DMS79 treated with DMSO at 0.1 percent for 48 hours (cell line): ENCODE measurements at regions not wholly inside any gene's neighbourhood (a gene's known extent, or its start where the extent isn't known, plus 50 kb on each side); places are given as distances from the start of the nearest gene placed in this dataset.
A peak's percentile ranks its signal among the peaks of the same experiment; 100 is the strongest.

Experiments used
- DNase-seq: peaks from one replicate; lab custom pipeline; 2025; lab: John Stamatoyannopoulos, UW

DNA sequence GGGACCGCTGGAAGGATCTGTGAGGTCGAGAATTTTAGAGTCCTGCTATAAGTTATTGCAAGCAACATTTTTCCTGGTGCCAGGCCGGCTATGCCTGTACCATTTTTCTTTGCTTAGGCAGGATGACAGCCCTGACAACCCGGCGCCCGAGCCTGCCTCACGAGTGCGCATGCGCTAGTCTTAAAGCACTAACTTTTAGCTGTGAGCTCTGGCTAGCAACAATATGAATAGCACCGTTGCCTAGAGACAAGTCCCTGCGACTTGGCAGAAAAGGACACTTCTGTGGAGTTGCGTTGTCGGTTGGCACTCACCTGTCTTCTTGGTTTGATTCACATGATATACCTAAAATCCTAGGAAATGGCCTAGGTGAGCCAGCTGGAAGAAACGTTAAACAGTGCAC lies 663.4 kb upstream of the TSPY4 start:
- no peak for DNase-seq

DNA sequence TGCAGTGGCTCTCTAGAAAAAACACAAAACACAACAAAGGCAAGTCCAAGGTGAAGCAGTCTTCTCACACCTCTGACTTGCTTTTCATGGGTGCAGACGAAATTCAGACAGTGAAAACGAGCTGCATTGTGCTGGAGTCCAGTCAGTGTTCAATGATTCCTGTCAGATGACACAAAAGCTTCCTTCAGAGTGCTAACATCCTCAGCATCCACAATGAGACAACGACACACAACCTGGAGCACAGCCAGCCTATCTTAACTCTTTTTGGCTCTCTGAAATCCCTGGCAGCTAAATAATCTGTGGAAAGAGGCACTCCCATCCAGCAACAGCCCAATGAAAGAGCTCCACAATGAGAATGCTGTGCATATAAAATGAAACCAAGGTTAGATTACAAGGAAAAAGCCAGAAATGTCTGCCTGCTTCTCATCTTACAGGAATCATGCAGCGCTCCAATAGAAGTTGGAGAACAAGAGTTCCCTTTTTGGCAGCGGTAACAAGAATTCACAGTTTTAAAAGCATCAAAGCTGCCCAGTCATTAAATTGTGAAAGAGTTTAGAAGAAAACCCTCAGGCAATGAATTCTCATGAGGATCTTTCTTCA lies 659.8 kb upstream of the TSPY4 start:
- no peak for DNase-seq

DNA sequence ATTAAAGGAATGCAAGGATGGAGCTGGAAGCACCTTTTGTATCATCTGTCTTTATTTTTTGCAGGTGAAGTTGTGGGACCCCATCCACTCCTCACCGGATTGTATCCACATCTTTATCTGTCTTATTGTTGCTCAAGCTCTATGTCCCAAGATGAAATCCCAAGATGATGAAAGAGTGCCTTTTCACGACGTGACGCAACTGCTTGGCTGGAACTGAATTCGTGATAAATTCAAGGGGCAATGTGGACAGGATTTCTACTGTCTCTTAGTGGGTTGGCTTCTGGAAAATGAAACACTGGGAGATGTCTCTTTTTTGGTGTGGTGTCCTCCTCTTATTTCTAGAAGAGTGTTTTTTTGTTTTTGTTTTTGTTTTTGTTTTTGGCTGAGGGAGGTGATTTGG lies 650.1 kb upstream of the TSPY4 start:
- no peak for DNase-seq

DNA sequence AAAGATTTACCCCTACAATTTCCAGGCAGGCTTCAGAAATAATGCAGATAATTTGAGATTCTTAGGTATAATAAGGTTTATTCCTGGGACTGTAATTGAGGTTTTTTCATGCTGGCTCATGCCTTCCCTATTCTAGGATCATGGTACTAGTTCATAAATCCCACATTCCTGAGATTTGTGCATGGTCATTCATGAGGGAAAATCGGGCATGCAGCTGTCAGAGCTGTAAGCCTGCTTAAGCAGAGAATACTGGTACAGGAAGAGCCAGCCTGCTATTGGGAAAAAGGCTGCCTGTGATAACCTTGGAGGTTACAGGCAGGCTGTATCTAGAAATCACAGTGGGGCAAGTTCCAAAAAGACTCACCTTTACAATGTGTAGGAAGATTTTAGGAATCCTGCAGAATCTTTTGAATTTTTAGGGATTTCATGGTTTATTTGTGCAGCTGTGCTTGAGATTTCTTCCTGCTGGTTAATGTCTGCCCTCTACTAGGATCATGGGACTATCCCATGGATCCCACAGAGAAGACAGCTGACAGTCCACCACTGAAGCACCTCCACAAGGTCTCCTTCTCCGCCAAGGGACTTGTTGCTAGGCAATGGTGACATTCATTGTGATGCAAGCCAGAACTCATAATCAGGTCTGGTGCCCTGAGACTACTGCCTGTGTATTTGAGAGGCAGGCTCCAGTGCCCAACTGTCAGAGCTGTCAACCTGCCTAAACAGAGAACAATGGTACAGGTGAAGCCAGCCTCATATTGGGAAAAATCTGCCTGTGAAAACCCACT lies 646.2 kb upstream of the TSPY4 start:
- no peak for DNase-seq

DNA sequence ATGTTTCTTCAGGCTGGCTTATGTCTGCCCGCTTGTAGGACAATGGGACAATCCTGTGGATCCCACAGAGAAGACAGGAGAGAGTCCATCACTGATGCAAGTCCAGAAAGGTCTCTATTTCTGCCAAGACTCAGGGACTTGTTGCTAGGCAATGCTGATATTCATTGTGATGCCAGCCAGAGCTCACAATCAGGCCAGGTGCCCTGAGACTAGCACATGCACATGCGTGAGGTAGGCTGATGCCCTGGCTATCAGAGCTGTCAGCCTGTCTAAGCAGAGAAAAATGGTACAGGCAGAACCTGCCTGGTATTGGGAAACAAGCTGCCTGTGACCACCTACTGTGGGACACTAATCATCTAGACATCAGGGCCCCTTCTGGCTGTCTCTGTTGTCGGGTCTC lies 638.7 kb upstream of the TSPY4 start:
- no peak for DNase-seq

DNA sequence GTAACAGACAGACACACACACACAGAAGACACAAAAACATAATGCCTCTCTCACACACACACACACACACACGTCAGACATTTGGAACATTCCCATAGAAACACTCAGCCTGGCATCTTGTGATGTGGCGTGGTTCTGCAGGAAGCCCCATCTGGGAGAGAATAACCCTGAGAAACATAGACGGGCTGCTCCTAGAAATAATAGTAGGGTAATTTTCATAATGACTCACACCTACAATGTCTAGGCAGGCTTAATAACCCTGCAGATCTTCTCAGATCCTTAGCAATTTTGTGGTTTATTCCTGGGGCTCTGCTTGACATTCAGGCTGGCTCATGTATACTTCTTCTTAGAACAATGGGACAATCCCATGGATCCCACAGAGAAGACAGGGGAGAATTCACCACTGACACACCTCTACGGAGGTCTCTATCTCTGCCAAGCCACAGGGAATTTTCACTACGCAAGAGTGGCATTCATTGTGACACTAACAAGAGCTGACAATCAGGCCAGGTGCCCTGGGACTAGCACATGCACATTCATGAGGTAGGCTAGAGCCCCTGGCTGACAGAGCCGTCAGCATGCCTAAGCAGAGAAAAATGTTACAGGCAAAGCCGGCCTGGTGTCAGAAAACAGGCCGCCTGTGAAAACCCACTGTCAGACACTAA lies 631.5 kb upstream of the TSPY4 start:
- DNase-seq, result no peak

DNA sequence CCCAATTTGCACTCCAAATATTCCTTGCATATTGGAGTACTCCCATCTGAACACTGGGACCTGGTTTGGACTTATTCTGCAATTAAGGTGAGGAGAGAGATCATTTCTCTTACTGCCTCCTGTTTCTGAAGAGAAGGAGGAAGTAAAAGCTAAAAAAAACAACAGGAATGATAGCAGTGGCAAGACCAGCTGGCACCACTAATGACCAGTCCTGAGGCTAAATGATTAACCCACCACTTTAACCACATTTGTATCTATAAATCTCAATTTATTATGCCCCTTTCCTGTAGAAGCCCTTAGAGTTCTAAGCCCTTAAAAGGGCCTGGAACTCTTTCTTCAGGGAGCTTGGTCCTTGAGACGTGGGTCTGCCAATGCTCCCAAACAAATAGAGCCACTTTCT lies 625.0 kb upstream of the TSPY4 start:
- DNase-seq, result no peak

DNA sequence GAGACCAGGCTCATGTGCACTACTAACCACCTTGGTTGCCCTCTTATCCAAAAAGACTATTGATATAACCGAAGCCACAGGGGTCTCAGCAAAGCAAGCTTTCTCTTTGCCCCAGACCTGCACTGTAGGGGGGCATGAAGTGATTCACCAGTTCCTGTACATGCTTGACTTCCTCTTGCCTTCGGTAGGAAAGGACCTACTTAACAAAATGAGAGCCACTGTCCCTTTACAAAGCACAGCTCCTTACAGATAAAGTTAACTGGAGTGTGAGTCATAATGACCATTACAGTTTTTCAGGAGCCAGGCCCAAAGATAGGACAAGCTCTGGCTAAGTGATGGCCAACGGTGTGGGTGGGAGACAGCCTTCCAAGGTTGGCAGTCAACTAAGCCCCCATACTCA lies 622.0 kb upstream of the TSPY4 start:
- no peak for DNase-seq

DNA sequence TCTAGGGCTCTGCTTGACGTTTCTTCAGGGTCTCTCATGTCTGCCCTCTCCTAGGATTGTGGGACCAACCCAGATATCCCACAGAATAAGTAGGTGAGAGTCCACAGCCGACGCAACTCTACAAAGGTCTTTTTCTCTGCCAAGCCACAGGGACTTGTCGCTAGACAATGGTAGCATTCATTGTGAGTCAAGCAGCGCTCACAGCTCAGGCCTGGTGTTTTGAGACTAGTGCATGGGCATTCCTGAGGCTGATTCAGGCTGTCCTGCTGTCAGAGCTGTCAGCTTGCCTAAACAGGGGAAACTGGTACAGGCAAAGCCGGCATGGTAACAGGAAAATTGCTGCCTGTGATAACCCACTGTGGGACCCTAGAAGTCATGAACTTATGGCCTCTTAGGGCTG lies 610.6 kb upstream of the TSPY4 start:
- DNase-seq, result no peak

DNA sequence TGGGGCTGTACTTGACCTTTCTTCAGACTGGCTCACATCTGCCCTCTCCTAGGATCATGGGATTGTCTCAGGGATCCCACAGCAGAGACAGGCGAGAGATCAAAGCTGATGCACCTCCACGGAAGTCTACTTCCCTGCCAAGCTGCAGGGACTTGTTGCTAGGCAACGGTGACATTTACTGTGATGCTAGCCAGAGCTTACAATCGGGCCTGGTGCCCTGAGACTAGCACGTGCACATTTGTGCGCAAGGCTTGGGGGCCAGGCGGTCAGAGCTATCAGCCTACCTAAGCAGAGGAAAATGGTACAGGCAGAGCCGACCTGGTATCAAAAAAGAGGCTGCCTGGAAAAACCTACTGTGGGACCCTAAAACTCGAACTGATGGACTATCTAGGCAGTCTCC lies 607.3 kb upstream of the TSPY4 start:
- no peak for DNase-seq

DNA sequence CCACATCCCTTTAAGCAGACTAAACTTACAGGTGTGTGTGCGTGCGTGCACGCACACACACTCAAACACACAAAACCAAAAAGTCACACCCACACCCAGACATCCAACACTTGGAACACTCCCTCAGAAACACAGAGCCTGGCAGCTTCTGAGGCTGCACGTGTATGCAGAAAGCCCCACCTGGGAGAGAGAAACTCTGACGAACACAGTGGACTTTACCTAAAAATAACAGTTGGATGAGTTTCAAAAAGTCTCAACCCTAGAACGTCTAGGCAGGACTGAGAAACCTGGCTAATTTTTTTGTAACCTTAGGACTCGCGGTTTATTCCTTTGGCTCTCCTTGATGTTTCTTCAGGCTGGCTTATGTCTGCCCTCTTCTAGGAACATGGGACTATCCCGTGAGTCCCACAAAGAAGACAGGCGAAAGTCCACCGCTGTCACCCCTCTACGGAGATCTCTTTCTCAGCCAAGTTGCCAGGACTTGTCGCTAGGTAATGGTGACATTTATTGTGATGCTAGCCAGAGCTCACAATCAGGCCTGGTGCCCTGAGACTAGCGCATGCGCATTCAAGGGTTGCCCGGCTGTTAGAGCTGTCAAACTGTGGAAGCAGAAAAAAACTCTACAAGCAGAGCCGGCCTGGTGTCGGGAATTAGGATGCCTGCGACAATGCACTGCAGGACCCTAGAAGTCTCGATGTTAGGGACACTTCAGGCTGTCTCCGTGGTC lies 595.8 kb upstream of the TSPY4 start:
- no peak for DNase-seq

DNA sequence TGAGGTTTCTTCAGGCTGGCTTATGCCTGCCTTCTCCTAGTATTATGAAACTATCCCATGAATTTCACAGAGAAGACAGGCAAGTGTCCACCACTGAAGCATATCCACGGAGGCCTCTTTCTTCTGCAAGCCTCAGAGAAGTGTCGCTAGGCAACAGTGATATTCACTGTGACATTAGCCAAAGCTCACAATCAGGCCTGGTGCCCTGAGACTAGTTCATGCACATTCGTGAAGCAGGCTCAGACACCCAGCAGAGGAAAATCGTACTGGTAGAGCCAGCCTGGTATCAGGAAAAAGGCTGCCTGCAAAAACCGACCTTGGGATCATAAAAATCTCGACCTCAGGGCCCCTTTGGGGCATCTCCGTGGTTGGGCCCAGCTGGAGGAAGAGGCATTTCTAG lies 573.1 kb upstream of the TSPY4 start:
- DNase-seq, result no peak

DNA sequence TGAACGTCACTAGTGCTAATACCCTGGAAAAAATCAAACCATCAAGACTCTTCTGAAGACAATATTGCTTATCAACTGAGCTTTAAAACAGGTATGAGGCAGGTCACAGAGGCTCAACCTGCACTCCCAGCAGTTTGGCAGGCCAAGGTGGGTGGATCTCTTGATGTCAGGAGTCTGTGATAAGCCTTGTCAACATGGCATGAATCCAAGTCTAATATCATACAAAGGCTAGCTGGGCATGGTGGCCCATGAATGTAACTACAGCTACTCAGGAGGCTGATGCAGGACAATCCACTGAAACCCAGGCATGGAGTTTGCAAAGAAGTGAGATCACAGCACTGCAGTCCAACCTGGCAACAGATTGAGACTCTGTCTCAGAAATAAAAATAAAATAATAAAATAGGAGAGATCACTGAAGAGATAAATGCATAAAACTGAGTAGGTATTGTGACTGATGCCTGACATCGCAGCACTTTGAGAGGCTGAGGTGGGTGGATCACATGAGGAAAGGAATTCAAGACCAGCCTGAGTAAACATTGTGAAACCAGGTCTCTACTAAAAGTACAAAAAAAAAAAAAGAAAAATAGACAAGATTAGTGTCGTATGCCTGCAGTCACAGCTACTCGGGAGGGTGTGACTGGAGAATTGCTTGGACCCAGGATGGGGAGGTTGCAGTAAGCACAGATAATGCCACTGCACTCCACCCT lies 555.9 kb upstream of the TSPY4 start:
- no peak for DNase-seq

DNA sequence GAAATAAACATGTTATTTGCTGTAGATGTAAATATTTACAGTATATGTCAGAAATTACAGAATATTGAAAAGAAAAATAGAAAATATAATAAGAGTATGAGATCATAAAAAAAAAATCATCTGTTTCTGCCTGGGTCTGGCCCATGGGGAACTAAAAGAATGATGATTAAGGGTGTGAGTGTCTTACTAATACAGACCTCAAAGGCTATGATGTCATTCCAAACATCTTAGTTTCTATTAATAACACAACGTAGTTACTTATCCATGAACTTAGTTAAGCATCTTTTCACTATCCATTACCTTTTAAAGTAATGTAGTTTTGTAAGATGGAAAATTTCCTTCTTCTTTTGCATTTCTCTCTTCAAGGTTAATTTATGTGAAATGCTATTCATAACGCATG lies 542.7 kb upstream of the TSPY4 start:
- DNase-seq, result no peak

DNA sequence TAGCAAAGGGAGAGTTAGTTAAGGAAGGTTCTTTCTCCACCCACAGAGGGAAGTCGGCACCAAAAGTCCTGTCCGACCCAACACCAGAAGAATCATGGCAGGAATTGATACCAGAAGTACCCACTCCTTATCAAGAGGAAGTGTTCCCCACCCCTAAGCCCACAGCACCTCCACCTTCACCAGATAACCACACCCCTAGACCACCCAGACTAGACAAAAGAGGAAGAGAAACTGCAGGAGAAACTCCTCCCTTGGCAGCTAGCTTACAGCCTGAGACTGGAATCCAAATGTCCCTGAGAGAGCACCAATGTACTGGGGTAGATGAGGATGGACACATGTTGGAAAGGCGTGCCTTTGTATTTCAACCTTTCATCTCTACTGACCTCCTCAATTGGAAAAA lies 532.9 kb upstream of the TSPY4 start:
- no peak for DNase-seq

DNA sequence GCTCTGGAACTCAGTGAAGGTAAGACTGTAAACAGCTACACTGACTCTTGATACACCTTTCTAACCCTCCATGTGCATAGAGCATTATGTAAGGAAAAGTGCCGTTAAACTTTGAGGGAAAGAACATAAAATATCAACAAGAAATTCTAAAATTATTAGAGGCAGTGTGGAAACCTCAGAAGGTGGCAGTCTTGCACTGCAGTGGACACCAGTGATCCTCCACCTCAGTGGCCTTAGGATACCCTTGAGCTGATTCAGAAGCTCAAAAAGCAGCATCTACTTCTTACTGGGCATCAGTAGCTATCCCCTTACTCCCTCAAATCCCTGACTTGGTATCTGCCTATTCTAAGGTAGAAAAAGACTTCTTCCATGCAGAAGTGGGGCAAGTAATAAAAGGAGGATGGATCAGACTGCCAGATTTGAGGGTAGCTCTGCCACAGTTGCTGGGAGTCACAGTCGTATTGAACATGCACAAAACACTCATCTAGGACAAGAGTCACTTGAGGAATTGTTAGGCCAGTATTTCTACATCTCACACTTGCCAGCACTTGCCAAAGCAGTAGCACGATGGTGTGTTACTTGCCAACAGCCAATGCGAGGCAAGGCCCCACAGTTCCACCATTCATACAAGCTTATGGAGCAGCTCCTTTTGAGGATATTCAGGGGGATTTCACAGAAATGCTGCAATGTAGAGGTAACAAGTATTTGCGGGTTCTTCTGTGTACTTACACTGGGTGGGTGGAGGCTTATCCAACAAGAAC lies 529.4 kb upstream of the TSPY4 start:
- peak; percentile 2 for DNase-seq

DNA sequence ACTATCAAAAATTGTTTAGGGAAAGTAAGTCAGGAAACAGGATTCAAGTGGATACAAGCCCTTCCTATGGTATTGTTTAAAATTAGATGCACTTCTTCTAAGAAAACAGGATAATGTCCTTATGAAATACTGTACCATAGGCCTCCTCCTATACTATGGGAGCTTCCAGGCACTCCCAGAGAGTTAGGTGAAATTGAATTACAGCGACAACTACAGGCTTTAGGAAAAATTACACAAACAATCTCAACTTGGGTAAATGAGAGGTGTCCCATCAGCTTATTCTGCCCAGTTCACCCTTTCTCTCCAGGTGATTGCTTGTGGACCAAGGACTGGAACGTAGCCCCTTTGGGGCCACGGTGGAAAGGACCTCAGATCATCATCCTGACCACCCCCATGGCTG lies 528.7 kb upstream of the TSPY4 start:
- no peak for DNase-seq

DNA sequence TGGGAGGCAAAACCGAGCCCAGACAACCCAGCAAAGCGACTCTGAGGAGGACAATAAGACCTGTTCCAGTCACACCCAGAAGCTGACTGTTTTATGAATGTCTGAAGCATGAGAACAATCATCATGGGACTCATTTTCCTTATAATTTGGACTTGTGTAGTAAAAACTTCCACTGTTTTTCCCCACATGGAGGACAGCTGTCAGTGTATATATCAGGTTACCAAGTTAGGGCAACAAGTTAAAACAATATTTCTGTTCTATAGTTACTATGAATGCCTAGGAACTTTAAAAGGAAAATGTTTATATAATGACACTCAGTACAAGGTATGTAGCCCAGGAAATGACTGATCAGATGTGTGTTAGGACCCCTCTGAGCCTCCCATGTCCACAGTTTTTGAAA lies 528.2 kb upstream of the TSPY4 start:
- no peak for DNase-seq

DNA sequence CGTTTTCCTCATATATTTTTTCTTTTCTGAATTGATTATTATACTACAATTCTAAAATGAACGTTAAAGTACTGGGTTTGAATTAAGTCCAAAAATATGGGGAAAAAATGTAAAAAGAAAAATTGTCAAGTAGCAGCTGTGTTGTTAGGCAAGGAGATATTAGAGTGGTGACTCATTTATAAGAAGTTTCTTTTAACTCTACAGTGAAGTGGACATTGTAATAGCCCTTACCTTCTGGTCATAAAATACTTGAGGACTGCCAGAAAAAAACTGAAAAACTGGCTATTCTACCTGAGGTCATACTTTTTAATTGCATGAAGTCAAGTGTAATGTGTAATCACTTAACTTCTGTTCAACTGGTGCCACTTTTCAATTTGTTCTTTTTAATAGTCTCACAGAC lies 523.1 kb upstream of the TSPY4 start:
- DNase-seq, result peak; percentile 2

DNA sequence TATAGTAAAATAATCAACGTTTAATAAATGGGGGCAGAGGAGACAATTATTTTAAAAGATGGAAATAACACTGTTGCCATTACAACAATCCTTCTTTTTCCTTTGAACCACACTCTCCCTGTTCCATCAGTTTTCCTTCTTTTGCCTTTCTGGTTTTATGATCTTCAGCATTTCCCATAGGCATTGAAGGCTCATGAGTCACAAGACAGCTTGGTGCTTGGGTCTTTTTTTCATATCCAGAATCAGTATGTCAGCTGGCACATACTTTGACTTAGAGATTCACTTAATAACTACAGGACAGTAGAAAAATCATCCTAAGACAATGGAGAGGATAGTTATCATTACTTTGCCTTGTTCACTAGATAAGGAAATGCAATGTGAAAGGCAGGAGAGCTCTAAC lies 521.6 kb upstream of the TSPY4 start:
- no peak for DNase-seq

DNA sequence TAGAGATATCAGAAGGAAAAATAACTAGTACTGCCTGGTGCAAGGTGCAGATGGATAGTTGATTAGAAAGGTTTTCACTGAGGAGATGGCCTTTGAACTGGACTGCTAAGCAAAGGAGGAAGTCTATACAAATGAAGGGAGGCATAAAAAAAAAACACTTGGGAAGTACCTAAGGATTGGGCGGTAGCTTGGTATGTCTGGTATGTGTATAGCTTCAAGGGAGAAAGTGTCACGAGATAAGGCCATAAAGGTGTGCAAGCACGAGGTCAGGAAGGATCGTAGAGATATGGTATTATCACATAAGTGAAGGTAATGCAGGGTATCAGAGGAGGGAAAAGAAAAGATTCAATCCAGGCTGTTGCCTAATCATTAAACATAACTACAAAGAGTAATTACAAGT lies 517.2 kb upstream of the TSPY4 start:
- no peak for DNase-seq

DNA sequence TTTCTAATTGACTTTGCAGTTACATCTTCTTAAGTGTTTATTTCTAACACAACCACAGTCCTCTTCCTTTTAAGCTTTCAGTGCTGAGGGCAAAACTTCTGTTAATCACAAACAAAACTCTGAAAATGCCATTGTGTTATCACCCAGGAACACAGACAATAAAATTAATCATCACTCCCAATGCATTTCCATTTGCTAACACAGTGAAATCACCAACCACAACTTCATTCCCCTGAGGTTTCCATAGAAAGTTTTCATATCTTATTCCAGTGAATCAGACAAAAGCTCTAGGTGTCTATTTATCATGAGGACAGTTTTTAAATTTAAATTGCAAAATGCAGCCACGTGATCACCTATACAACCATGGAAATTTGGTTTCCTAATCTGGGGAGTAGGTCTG lies 516.2 kb upstream of the TSPY4 start:
- DNase-seq, result no peak
